ENCODE measurements at regions not wholly inside any gene's neighbourhood (a gene's known extent, or its start where the extent isn't known, plus 50 kb on each side); places are given as distances from the start of the nearest gene placed in this dataset.

DNA sequence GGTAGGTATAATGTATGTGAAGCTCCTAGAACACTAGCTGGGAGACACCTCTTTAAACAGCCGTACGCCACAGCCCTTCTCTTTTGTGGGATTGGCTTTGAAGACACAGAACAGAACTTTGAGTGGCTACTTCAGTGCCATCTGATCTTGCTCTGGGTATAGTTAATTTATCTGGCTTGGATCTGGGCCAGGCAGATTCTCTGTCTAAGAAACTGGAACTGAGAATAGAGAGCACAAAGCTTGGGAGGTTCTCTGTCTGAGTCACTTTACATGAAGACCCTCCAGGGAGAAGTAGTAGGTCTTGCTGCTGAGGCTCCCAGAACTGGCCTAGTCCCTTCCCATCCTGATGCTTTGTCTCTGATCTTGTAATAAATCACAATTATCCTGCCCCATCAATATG is 721.0 kb upstream of the KIF2B start:
- intact Hi-C loops (cut with DNase I) = no loop called here
- no peak for TF ChIP-seq POLR2A (IDR thresholded peaks at IDR 0.05)
- WGBS, 2 donors = 89 to 94% methylated on average over 2 of the region's 2 CpGs
- Histone ChIP-seq H3K27me3 (no peaks in the 10 kb centered on the region), H3K9me3 (no peaks in the 10 kb centered on the region), H3K27ac (no peak overlapping the region), H3K4me3 (no peak overlapping the region), H3K36me3 (replicated peaks in 1 of 2; ENCODE audit: insufficient read depth in 1 of 2, low read depth in 2 of 2) (no peaks in the 10 kb centered on the region), H3K4me1 (no peaks in the 10 kb centered on the region)
- DNase-seq (no peak), ATAC-seq (no peak)

DNA sequence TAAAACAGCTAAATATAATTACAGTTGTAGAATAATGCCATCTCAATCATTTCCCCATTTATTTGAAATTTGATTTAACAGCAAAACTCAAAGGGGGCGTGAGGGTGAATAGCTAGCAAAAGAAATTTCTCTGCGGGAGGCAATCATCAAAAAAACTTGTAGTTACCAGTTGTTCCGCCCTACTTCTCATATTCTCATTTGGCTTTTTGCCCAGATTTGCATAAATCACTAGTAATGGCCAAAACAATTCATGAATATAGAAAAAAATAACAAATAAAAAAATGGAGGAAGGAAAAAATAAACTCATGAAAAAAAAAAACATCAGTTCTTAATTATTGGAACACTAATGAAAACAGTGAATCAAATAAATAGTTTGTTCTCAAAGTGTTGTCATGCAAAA is 722.6 kb upstream of the KIF2B start:
- WGBS, 2 donors = 61 to 71% methylated on average over 3 of the region's 3 CpGs
- H3K4me1 ChIP-seq = no peaks in the 10 kb centered on the region
- H3K27me3 ChIP-seq = no peaks in the 10 kb centered on the region
- no peak overlapping the region for H3K27ac ChIP-seq
- no peaks in the 10 kb centered on the region for H3K36me3 ChIP-seq (replicated peaks in 1 of 2; ENCODE audit: insufficient read depth in 1 of 2, low read depth in 2 of 2)
- DNase-seq (no peak), ATAC-seq (no peak)
- no peak overlapping the region for H3K4me3 ChIP-seq
- no peaks in the 10 kb centered on the region for H3K9me3 ChIP-seq
- intact Hi-C loops (cut with DNase I) = no loop called here
- no peak for TF ChIP-seq POLR2A (IDR thresholded peaks at IDR 0.05)
- TF ChIP-seq, protein P1, sequence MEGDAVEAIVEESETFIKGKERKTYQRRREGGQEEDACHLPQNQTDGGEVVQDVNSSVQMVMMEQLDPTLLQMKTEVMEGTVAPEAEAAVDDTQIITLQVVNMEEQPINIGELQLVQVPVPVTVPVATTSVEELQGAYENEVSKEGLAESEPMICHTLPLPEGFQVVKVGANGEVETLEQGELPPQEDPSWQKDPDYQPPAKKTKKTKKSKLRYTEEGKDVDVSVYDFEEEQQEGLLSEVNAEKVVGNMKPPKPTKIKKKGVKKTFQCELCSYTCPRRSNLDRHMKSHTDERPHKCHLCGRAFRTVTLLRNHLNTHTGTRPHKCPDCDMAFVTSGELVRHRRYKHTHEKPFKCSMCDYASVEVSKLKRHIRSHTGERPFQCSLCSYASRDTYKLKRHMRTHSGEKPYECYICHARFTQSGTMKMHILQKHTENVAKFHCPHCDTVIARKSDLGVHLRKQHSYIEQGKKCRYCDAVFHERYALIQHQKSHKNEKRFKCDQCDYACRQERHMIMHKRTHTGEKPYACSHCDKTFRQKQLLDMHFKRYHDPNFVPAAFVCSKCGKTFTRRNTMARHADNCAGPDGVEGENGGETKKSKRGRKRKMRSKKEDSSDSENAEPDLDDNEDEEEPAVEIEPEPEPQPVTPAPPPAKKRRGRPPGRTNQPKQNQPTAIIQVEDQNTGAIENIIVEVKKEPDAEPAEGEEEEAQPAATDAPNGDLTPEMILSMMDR (IDR thresholded peaks at IDR 0.05) = no peak

DNA sequence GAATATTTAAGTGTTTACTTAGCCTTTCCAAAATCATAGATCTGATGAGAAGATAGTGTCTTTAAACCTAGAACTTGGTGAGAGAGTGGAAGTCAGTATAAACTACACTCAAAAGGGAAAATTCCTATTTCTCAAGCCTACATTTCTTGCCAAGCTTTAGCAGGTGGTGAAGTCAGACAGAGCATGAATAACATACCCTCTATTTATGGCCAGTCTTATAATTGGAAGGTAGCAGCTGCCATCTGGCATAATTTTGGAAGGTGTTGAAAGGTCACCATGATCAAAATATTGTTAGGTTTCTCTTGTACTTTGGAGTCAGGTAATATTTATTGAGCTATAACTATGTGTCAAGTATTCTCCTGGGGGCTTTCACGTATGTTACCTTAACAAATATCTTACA is 729.3 kb upstream of the KIF2B start:
- ATAC-seq = no peak

DNA sequence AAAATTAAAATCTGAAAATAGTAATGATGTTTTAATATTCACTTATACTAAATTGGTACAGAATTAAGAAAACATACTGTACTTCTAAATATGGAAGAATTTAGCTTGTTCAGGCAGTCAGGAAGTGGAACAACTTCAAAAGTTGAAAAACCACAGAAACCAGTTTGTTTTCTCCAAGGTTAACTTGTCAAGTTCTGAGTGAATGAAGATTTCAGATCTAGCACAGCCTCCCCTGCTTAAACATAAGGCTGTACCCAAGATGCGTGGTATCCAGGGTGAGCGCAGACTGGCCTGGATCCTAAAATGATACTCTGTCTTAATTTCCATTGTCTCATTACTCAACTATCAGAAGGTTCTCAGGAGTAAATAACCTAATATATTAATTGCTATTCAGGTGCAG is 730.7 kb upstream of the KIF2B start:
- no peak overlapping the region for H3K27ac ChIP-seq
- DNase-seq = no peak
- H3K36me3 ChIP-seq (replicated peaks in 1 of 2; ENCODE audit: insufficient read depth in 1 of 2, low read depth in 2 of 2) = no peaks in the 10 kb centered on the region
- no peaks in the 10 kb centered on the region for H3K4me1 ChIP-seq
- H3K4me3 ChIP-seq = no peak overlapping the region
- no peaks in the 10 kb centered on the region for H3K27me3 ChIP-seq
- H3K9me3 ChIP-seq = no peaks in the 10 kb centered on the region
- TF ChIP-seq POLR2A (IDR thresholded peaks at IDR 0.05) = no peak
- TF ChIP-seq, protein P1 (IDR thresholded peaks at IDR 0.05) = no peak
- WGBS, 2 donors = 66 to 68% methylated on average over 2 of the region's 2 CpGs
- ATAC-seq = no peak
- intact Hi-C loops (cut with DNase I) = no loop called here

More for the DNA sequence above, 729.3 kb upstream of the KIF2B start:
- no peak for DNase-seq
- Histone ChIP-seq H3K4me1 (no peaks in the 10 kb centered on the region), H3K9me3 (no peaks in the 10 kb centered on the region), H3K4me3 (no peak overlapping the region), H3K27me3 (no peaks in the 10 kb centered on the region), H3K36me3 (replicated peaks in 1 of 2; ENCODE audit: insufficient read depth in 1 of 2, low read depth in 2 of 2) (no peaks in the 10 kb centered on the region), H3K27ac (no peak overlapping the region)
- 39% methylated on average over 1 of the region's 1 CpG for WGBS, 2 donors
- intact Hi-C loops (cut with DNase I) = no loop called here
- TF ChIP-seq, protein P1 (IDR thresholded peaks at IDR 0.05) = no peak
- no peak for TF ChIP-seq POLR2A (IDR thresholded peaks at IDR 0.05)

DNA sequence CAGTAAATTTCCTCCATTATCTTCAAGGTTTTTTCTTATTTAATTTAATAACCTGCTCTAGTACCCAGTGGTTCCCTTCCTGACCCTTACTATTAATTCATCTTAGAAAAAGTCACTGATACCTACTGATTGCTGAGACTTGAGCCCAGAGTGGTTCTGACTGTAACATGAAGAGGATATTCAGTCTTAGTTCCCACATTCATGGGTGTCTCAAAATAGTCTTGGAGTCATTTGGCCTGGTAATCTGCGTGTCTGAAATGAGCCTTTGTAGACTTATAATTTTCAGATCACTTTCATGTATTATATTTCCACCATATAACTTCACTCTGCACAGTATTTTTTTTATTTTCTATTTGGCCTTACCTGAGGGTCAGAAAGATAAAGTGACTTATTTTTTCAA is 732.0 kb upstream of the KIF2B start:
- Histone ChIP-seq H3K36me3 (replicated peaks in 1 of 2; ENCODE audit: insufficient read depth in 1 of 2, low read depth in 2 of 2) (no peaks in the 10 kb centered on the region), H3K9me3 (no peaks in the 10 kb centered on the region), H3K4me3 (no peak overlapping the region), H3K27ac (no peak overlapping the region), H3K4me1 (no peaks in the 10 kb centered on the region), H3K27me3 (no peaks in the 10 kb centered on the region)
- 71 to 83% methylated on average over 1 of the region's 1 CpG for WGBS, 2 donors
- no peak for TF ChIP-seq POLR2A (IDR thresholded peaks at IDR 0.05)
- TF ChIP-seq, protein P1 (IDR thresholded peaks at IDR 0.05) = no peak
- intact Hi-C loops (cut with DNase I) = no loop called here
- ATAC-seq = no peak
- DNase-seq = no peak
